Neural cell (in vitro differentiated cells): ENCODE measurements at regions not wholly inside any gene's neighbourhood (a gene's known extent, or its start where the extent isn't known, plus 50 kb on each side); places are given as distances from the start of the nearest gene placed in this dataset.

Experiments
- H2AFZ ChIP-seq: fragments of 200-600, 300-800 bp; sonication (generic), shearing (Covaris generic); 2 replicates; pipeline ENCODE4 v1.6.0; 2014; ENCODE audit warnings: low read depth, mild to moderate bottlenecking, antibody characterized with exemption, low read length, moderate library complexity
- H3F3A ChIP-seq: fragments of 200-600 bp; shearing (Covaris generic); 2 replicates; pipeline ENCODE4 v1.6.1; 2016; ENCODE audit warnings: mild to moderate bottlenecking, moderate library complexity, mixed read lengths, antibody characterized with exemption, low read length; ENCODE audit not compliant: insufficient read depth, poor library complexity, severe bottlenecking
- H3K27ac ChIP-seq: fragments of 200-600, 300-800 bp; sonication (generic), shearing (Covaris generic); 2 replicates; pipeline ENCODE4 v1.5.1; 2014; ENCODE audit warnings: mild to moderate bottlenecking, low read length, moderate library complexity
- H3K27me3 ChIP-seq: fragments of 300-800, 200-600 bp; sonication (generic), shearing (Covaris generic); 2 replicates; pipeline ENCODE4 v1.6.0; 2014; ENCODE audit warnings: mild to moderate bottlenecking, low read depth, low read length, moderate library complexity; ENCODE audit not compliant: insufficient read depth
- H3K36me3 ChIP-seq: fragments of 300-800, 200-600 bp; sonication (generic), shearing (Covaris generic); 2 replicates; pipeline ENCODE4 v1.5.1; 2014; ENCODE audit warnings: mild to moderate bottlenecking, antibody characterized with exemption, low read length, moderate library complexity; ENCODE audit not compliant: insufficient read depth
- H3K4me2 ChIP-seq: fragments of 300-800, 200-600 bp; sonication (generic), shearing (Covaris generic); 2 replicates; pipeline ENCODE4 v1.6.0; 2014; ENCODE audit warnings: mild to moderate bottlenecking, low read length
- H3K4me3 ChIP-seq: fragments of 300-800, 200-600 bp; sonication (generic), shearing (Covaris generic); 2 replicates; pipeline ENCODE4 v1.5.1; 2014; ENCODE audit warnings: mild to moderate bottlenecking, low read length, moderate library complexity
- H3K79me2 ChIP-seq: fragments of 200-600 bp; shearing (Covaris generic); replicated peaks from 2 replicates; pipeline ENCODE4 v1.6.0; 2014; ENCODE audit warnings: mild to moderate bottlenecking, low read length, moderate library complexity; ENCODE audit not compliant: insufficient read depth
- H3K9ac ChIP-seq: fragments of 300-800, 200-600 bp; sonication (generic), shearing (Covaris generic); 2 replicates; pipeline ENCODE4 v1.6.1; 2016; ENCODE audit warnings: mild to moderate bottlenecking, low read length, mixed read lengths
- H3K9me2 ChIP-seq: fragments of 200-600 bp; shearing (Covaris generic); 2 replicates; pipeline ENCODE4 v1.6.1; 2016; ENCODE audit warnings: mild to moderate bottlenecking, low read length, mixed read lengths; ENCODE audit not compliant: insufficient read depth
- H3K9me3 ChIP-seq: fragments of 200-600, 300-800 bp; sonication (generic), shearing (Covaris generic); 2 replicates; pipeline ENCODE4 v1.6.1; 2016; ENCODE audit warnings: mild to moderate bottlenecking, mixed run types, low read length, moderate library complexity, mixed read lengths
- H4K20me1 ChIP-seq: fragments of 200-600 bp; shearing (Covaris generic); 2 replicates; pipeline ENCODE4 v1.6.1; 2016; ENCODE audit warnings: mild to moderate bottlenecking, mixed run types; ENCODE audit not compliant: insufficient read depth
- CTCF ChIP-seq: fragments of 450-650 bp; IDR thresholded peaks from 2 replicates; pipeline ENCODE4 v1.5.1; 2014; ENCODE audit warnings: antibody characterized with exemption, mild to moderate bottlenecking, moderate library complexity; ENCODE audit not compliant: poor library complexity, severe bottlenecking
- EP300 ChIP-seq: fragments of 450-650 bp; conservative IDR thresholded peaks from 2 replicates; pipeline ENCODE4 v1.6.1; 2014; ENCODE audit warnings: antibody characterized with exemption, mild to moderate bottlenecking, moderate library complexity; ENCODE audit not compliant: poor library complexity, severe bottlenecking
- EZH2 ChIP-seq: fragments of 200-600, 300-800 bp; shearing (Covaris generic), sonication (generic); IDR thresholded peaks from 2 replicates; pipeline ENCODE4 v1.6.1; 2014; ENCODE audit warnings: antibody characterized with exemption, low read length, borderline replicate concordance, mild to moderate bottlenecking; ENCODE audit not compliant: insufficient read depth, poor library complexity, severe bottlenecking
- MXI1 ChIP-seq: fragments of 450-650 bp; conservative IDR thresholded peaks from 2 replicates; pipeline ENCODE4 v1.6.1; 2014; ENCODE audit warnings: antibody characterized with exemption, mild to moderate bottlenecking; ENCODE audit not compliant: poor library complexity, severe bottlenecking
- POLR2AphosphoS5 ChIP-seq: IDR thresholded peaks from 2 replicates; pipeline ENCODE4 v1.6.1; 2012
- RAD21 ChIP-seq: fragments of 450-650 bp; conservative IDR thresholded peaks from 2 replicates; pipeline ENCODE4 v1.6.1; 2014; ENCODE audit warnings: antibody characterized with exemption, mild to moderate bottlenecking, moderate library complexity
- REST ChIP-seq: IDR thresholded peaks from 2 replicates; pipeline ENCODE4 v1.6.1; 2012; ENCODE audit warnings: borderline replicate concordance
- SMC3 ChIP-seq: fragments of 450-650 bp; conservative IDR thresholded peaks from 2 replicates; pipeline ENCODE4 v1.6.1; 2014; ENCODE audit warnings: antibody characterized with exemption, mild to moderate bottlenecking, moderate library complexity; ENCODE audit not compliant: poor library complexity
- TAF1 ChIP-seq: IDR thresholded peaks from 2 replicates; pipeline ENCODE4 v1.6.1; 2012; ENCODE audit warnings: low read depth

- TF ChIP-seq POLR2AphosphoS5 (no peak), SMC3 (no peak), CTCF (no peak), EP300 (no peak), MXI1 (no peak), TAF1 (no peak), REST (no peak), EZH2 (no peak)
- H3K27me3 ChIP-seq: no peaks in the 10 kb centered on the region
- H3K4me3 ChIP-seq: no peak overlapping the region
Measured at GRCh38 chr11:100619484-100619883, 67.6 kb upstream of the ARHGAP42 start.

GRCh38 chr11:100622404-100622803 is 64.7 kb upstream of the ARHGAP42 start:
- Histone ChIP-seq H3K9me2 (no peaks in the 10 kb centered on the region), H3K4me2 (no peak overlapping the region), H3K27me3 (no peaks in the 10 kb centered on the region), H3K4me3 (no peak overlapping the region), H3K27ac (no peak overlapping the region), H3K9ac (no peak overlapping the region), H3K79me2 (no peaks in the 10 kb centered on the region), H2AFZ (no peak overlapping the region), H4K20me1 (no peaks in the 10 kb centered on the region), H3K36me3 (no peaks in the 10 kb centered on the region), H3F3A (no peaks in the 10 kb centered on the region), H3K9me3 (no peaks in the 10 kb centered on the region)
- TF ChIP-seq CTCF (no peak), RAD21 (no peak), POLR2AphosphoS5 (no peak), REST (no peak), MXI1 (no peak), EZH2 (no peak), TAF1 (no peak), EP300 (no peak), SMC3 (no peak)

More at GRCh38 chr11:100619484-100619883, 67.6 kb upstream of the ARHGAP42 start:
- Histone ChIP-seq H2AFZ (no peak overlapping the region), H3K9me3 (no peaks in the 10 kb centered on the region), H3K4me2 (no peak overlapping the region), H3F3A (no peaks in the 10 kb centered on the region), H3K36me3 (no peaks in the 10 kb centered on the region), H3K9me2 (no peaks in the 10 kb centered on the region), H4K20me1 (no peaks in the 10 kb centered on the region), H3K27ac (no peak overlapping the region), H3K79me2 (no peaks in the 10 kb centered on the region), H3K9ac (no peak overlapping the region)
